ENCODE measurements at regions not wholly inside any gene's neighbourhood (a gene's known extent, or its start where the extent isn't known, plus 50 kb on each side); places are given as distances from the start of the nearest gene placed in this dataset.

DNA sequence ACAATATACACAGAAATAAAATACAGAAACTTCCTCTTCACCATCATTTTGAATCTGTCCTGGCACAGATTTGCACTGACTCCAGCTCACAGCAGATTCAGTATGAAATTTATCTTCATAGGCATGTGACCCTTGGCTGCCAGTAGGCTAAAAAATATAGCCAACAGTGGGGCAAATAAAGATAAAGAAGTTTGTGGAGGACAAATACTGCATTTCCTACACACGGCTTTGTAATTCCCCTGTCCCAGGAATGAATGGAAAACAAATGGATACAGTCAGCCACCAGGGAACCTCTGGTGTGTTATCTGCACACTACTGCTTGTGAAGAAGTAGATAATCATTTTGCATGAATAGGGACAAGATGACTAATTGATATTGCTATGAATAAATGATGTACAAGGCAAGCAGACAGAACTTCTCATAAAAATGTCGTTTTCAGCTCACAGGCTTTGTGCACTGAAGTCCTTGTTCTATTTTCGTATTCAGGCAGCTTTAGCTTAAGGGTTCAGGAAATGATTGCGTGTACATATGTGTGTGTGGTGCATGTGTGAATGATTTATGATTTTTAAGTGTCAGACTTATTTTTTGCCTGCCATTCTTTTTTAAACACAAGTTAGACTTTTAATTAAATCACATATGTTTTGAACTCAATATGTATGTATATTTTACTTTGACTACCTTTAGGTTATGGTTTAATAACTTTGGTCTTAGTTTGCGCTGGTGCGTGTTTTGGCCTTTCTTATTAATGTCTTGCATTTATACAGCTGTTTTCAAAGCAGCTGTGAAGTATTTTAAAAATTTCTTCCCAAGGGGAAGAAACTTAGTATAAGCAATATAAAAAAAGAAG lies 543.8 kb upstream of the JAG1 start:
- H3K9me3 ChIP-seq (ENCODE audit: control insufficient read depth, insufficient read depth, low read length) = no peaks in the 10 kb centered on the region
- peak in 1 of 6 donors; percentile 28 for DNase-seq (ENCODE audit: low read depth in 4 of 6, low spot score in 6 of 6)
- H3K27me3 ChIP-seq (ENCODE audit: control insufficient read depth, insufficient read depth, low read length) = no peaks in the 10 kb centered on the region
- H3K4me1 ChIP-seq (ENCODE audit: control insufficient read depth, insufficient read depth, low read length) = no peaks in the 10 kb centered on the region
- no peaks in the 10 kb centered on the region for H3K36me3 ChIP-seq (ENCODE audit: control insufficient read depth, insufficient read depth, low read length)
- H3K27ac ChIP-seq (ENCODE audit: low read depth, low read length) = peak overlapping the region; percentile 27
- H3K4me3 ChIP-seq (ENCODE audit: low read depth, low read length) = no peak overlapping the region
- 61% methylated on average over 2 of the region's 6 CpGs for WGBS (ENCODE audit: insufficient coverage)

DNA sequence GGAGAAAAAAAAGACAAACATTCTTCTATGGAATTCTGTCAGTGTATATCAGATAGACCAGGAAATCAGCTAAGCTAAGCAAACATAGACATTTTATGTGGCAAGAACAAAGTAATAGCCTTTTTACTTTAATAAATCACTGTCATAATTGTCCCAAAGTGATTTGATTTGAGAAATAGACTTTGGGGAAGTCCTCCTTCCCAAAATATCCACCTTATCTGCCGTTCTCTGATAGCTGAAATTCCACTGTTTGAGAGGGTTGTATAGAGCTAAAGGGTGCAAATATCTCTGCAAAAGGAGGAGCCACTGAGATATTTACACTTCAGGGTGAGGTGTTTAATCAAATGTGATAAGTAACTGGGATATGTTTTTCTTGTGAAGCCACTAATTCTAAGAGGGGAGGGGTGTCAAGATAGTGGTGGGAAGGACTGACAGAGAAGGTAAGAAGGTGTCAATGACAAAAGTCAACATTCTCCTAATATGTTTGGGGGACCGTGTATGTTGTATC lies 544.4 kb upstream of the JAG1 start:
- Histone ChIP-seq H3K27ac (ENCODE audit: low read depth, low read length) (no peak overlapping the region), H3K27me3 (ENCODE audit: control insufficient read depth, insufficient read depth, low read length) (no peaks in the 10 kb centered on the region), H3K4me1 (ENCODE audit: control insufficient read depth, insufficient read depth, low read length) (no peaks in the 10 kb centered on the region), H3K9me3 (ENCODE audit: control insufficient read depth, insufficient read depth, low read length) (no peaks in the 10 kb centered on the region), H3K4me3 (ENCODE audit: low read depth, low read length) (no peak overlapping the region), H3K36me3 (ENCODE audit: control insufficient read depth, insufficient read depth, low read length) (no peaks in the 10 kb centered on the region)
- WGBS (ENCODE audit: insufficient coverage) = no CpG with 5 or more reads among the region's 2 CpGs
- DNase-seq (ENCODE audit: low read depth in 4 of 6, low spot score in 6 of 6) = no peak

DNA sequence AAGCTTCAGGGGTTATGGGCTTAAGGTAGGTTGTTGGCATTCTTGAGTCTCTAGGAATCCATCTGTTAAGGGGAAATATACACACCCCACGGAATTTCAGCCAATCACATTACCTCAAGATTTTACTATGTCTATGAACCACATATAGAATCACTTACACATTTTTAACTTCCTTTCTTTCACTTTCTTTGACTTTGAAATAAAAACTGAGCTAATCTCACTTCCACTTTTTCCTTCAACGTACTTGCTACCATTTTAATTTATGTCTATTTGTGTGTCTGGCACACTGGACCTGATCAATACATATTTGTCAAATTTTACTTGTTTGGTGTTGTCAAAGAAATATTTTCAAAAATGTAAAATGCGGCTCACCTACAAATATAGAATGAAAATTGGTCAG lies 545.4 kb upstream of the JAG1 start:
- H3K4me3 ChIP-seq (ENCODE audit: low read depth, low read length) = no peak overlapping the region
- DNase-seq (ENCODE audit: low read depth in 4 of 6, low spot score in 6 of 6) = no peak
- no peaks in the 10 kb centered on the region for H3K27me3 ChIP-seq (ENCODE audit: control insufficient read depth, insufficient read depth, low read length)
- no peaks in the 10 kb centered on the region for H3K36me3 ChIP-seq (ENCODE audit: control insufficient read depth, insufficient read depth, low read length)
- no peaks in the 10 kb centered on the region for H3K4me1 ChIP-seq (ENCODE audit: control insufficient read depth, insufficient read depth, low read length)
- H3K9me3 ChIP-seq (ENCODE audit: control insufficient read depth, insufficient read depth, low read length) = no peaks in the 10 kb centered on the region
- WGBS (ENCODE audit: insufficient coverage) = 100% methylated on average over 1 of the region's 3 CpGs
- no peak overlapping the region for H3K27ac ChIP-seq (ENCODE audit: low read depth, low read length)

DNA sequence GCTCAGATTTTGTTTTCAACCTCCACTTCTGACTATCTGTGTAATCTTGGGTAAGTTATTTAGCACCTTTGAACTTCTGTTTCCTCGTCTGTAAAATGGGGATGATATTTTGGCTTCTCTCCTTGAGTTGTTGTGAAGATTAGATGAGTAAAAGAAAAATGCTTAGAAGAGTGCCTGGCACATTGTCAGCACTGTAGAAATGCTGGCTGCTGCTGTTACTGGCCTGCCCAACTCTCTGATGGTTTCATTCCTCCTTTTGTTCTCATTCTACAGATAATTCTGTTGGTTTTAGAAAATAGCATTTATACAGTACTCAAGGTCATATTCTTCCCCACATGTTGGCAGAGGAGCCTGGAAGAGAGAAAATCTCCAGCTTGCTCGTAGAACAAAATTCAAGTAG lies 547.2 kb upstream of the JAG1 start:
- H3K9me3 ChIP-seq (ENCODE audit: control insufficient read depth, insufficient read depth, low read length) = no peaks in the 10 kb centered on the region
- whole genome bisulfite sequencing (ENCODE audit: insufficient coverage) = 14% methylated on average over 1 of the region's 2 CpGs
- H3K36me3 ChIP-seq (ENCODE audit: control insufficient read depth, insufficient read depth, low read length) = no peaks in the 10 kb centered on the region
- H3K4me3 ChIP-seq (ENCODE audit: low read depth, low read length) = no peak overlapping the region
- no peaks in the 10 kb centered on the region for H3K4me1 ChIP-seq (ENCODE audit: control insufficient read depth, insufficient read depth, low read length)
- DNase-seq (ENCODE audit: low read depth in 4 of 6, low spot score in 6 of 6) = no peak
- H3K27ac ChIP-seq (ENCODE audit: low read depth, low read length) = no peak overlapping the region
- no peaks in the 10 kb centered on the region for H3K27me3 ChIP-seq (ENCODE audit: control insufficient read depth, insufficient read depth, low read length)

DNA sequence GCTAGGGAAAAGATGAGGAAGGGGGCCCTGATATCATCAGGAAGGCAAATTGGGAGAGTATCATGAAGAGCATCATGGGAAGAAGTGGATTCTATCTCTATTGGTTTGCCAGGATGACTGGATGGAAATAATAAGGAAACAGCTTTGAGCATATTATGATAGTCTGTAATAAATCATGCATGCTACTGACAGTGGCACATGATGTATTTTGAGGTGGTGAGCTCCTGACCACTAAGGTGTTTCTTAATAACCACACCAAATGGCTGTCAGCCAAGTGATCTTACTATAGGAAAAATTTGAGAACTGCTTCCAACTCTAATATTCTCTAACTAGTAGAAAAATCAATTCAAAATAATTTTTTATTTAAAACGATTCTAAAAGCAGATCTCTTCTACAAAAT lies 548.4 kb upstream of the JAG1 start:
- no peak for DNase-seq (ENCODE audit: low read depth in 4 of 6, low spot score in 6 of 6)
- H3K27ac ChIP-seq (ENCODE audit: low read depth, low read length) = no peak overlapping the region
- H3K4me3 ChIP-seq (ENCODE audit: low read depth, low read length) = no peak overlapping the region
- WGBS (ENCODE audit: insufficient coverage) = no CpG with 5 or more reads among the region's 1 CpG
- no peaks in the 10 kb centered on the region for H3K27me3 ChIP-seq (ENCODE audit: control insufficient read depth, insufficient read depth, low read length)
- H3K9me3 ChIP-seq (ENCODE audit: control insufficient read depth, insufficient read depth, low read length) = no peaks in the 10 kb centered on the region
- no peaks in the 10 kb centered on the region for H3K4me1 ChIP-seq (ENCODE audit: control insufficient read depth, insufficient read depth, low read length)
- no peaks in the 10 kb centered on the region for H3K36me3 ChIP-seq (ENCODE audit: control insufficient read depth, insufficient read depth, low read length)

DNA sequence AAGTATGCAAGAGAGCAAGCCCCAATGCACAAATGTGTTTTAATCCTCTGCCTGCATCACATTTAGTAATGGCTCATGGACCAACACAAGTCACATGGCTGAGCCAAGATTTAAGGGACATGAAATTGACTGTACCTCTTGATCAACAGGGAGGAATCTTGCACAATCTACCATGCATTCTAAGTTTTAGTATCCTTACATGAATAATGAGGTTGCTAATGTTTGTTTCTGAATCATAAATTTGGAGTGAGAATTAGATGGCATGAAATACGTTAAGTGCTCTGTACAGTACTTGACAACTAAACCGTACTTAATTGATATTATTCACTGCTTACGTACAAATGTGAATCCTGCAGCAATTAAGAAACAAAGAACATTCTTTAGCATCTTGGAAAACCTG lies 553.8 kb upstream of the JAG1 start:
- no peak for DNase-seq (ENCODE audit: low read depth in 4 of 6, low spot score in 6 of 6)
- no peaks in the 10 kb centered on the region for H3K27me3 ChIP-seq (ENCODE audit: control insufficient read depth, insufficient read depth, low read length)
- WGBS (ENCODE audit: insufficient coverage) = 62% methylated on average over 3 of the region's 3 CpGs
- H3K27ac ChIP-seq (ENCODE audit: low read depth, low read length) = no peak overlapping the region
- H3K4me3 ChIP-seq (ENCODE audit: low read depth, low read length) = no peak overlapping the region
- H3K4me1 ChIP-seq (ENCODE audit: control insufficient read depth, insufficient read depth, low read length) = peaks cover 9% of the 10 kb centered on the region
- H3K9me3 ChIP-seq (ENCODE audit: control insufficient read depth, insufficient read depth, low read length) = no peaks in the 10 kb centered on the region
- no peaks in the 10 kb centered on the region for H3K36me3 ChIP-seq (ENCODE audit: control insufficient read depth, insufficient read depth, low read length)

DNA sequence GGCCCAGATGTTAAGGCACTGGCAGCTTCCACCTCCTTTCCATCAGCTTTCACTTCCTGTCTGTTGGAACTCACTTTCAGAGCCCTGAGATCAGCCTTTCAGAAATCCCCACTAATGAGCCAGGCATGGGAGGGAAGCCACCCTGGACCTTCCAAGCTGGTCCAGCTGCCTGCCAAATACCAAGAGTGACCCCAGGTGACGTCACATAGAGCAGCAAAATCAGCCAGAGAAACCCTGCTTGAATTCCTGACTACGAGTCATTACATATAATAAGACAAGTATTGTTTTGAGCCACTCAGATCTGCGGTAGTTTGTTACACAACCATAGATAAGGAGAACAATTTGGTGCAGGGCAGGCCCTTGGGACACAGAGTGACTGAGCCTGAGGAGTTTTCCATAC lies 556.0 kb upstream of the JAG1 start:
- Histone ChIP-seq H3K27me3 (ENCODE audit: control insufficient read depth, insufficient read depth, low read length) (no peaks in the 10 kb centered on the region), H3K9me3 (ENCODE audit: control insufficient read depth, insufficient read depth, low read length) (no peaks in the 10 kb centered on the region), H3K4me1 (ENCODE audit: control insufficient read depth, insufficient read depth, low read length) (peaks cover 9% of the 10 kb centered on the region), H3K36me3 (ENCODE audit: control insufficient read depth, insufficient read depth, low read length) (no peaks in the 10 kb centered on the region), H3K27ac (ENCODE audit: low read depth, low read length) (peak overlapping the region; percentile 27), H3K4me3 (ENCODE audit: low read depth, low read length) (no peak overlapping the region)
- 70% methylated on average over 2 of the region's 3 CpGs for WGBS (ENCODE audit: insufficient coverage)
- peak in 1 of 6 donors; percentile 49 for DNase-seq (ENCODE audit: low read depth in 4 of 6, low spot score in 6 of 6)

DNA sequence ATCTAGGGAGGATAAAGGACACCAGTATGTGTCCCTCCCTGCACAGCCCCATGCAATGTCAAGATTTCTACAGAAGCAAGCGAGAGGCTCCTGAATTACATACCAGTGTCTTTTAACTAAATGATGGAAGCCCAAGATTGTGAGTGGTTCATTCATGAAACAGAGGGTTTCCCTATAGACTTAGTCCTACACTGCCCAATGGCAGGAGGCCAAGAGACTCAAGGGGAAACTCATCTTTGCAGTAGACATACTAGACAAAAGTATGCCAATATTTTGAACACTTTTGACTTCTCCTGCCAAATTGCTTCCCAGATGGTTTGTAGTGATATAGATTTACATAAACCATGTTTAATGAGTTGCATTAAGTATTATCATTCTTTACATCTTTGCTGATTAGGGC lies 557.2 kb upstream of the JAG1 start:
- H3K27ac ChIP-seq (ENCODE audit: low read depth, low read length) = no peak overlapping the region
- no peaks in the 10 kb centered on the region for H3K27me3 ChIP-seq (ENCODE audit: control insufficient read depth, insufficient read depth, low read length)
- H3K4me1 ChIP-seq (ENCODE audit: control insufficient read depth, insufficient read depth, low read length) = peaks cover 9% of the 10 kb centered on the region
- no peak overlapping the region for H3K4me3 ChIP-seq (ENCODE audit: low read depth, low read length)
- peak in 2 of 6 donors; percentile 34 for DNase-seq (ENCODE audit: low read depth in 4 of 6, low spot score in 6 of 6)
- WGBS (ENCODE audit: insufficient coverage) = 60% methylated on average over 1 of the region's 1 CpG
- no peaks in the 10 kb centered on the region for H3K36me3 ChIP-seq (ENCODE audit: control insufficient read depth, insufficient read depth, low read length)
- H3K9me3 ChIP-seq (ENCODE audit: control insufficient read depth, insufficient read depth, low read length) = no peaks in the 10 kb centered on the region

DNA sequence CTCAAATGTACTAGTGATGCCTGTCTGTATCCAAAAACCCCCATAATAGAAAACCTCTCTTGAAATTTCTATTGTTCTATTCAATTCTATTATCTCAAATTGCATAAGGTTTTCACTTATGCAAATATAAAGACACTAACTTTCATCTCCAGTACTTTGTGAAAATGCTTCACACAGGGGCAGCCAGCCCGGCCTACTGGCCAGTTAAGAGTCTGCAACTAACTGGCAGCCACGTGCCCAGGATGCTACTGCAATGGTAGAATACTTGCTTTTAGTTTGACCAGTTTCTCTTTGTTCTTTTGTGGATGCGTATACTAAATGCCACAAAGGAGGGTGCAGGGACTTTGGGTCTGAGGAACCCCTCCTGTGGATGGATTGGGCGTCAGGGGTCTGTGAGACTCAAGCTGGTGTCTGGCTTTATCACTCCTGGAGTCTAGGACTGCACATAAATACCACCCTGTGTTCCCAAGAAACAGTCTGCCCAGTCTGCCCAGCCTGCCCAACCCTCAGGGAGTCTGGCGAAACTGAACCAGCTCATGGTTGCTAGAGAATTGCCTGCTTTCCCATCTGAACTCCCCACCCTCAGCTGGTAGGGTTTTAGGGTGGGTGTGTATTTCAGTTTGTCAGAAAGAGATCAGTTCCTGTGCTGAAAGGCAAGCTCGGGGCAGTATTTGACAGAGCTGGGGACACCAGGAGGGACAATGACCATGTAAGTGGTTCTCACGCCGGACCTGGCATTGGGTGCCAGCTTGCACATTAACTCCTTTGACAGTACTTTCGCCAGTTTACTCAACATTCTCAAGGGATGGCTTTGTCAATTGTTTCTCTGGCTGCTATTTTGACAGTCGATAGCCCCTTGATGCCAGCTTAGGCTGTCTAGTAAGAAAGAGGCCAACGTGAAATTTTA lies 558.2 kb upstream of the JAG1 start:
- Histone ChIP-seq H3K27ac (ENCODE audit: low read depth, low read length) (peak overlapping the region; percentile 3), H3K36me3 (ENCODE audit: control insufficient read depth, insufficient read depth, low read length) (no peaks in the 10 kb centered on the region), H3K9me3 (ENCODE audit: control insufficient read depth, insufficient read depth, low read length) (no peaks in the 10 kb centered on the region), H3K27me3 (ENCODE audit: control insufficient read depth, insufficient read depth, low read length) (no peaks in the 10 kb centered on the region), H3K4me1 (ENCODE audit: control insufficient read depth, insufficient read depth, low read length) (peaks cover 9% of the 10 kb centered on the region), H3K4me3 (ENCODE audit: low read depth, low read length) (no peak overlapping the region)
- 57% methylated on average over 6 of the region's 11 CpGs for WGBS (ENCODE audit: insufficient coverage)
- peak in 2 of 6 donors; percentile 51 to 55 for DNase-seq (ENCODE audit: low read depth in 4 of 6, low spot score in 6 of 6)

Data from spinal cord (tissue), 9 donors.